HG02588 (cell line): ENCODE measurements at regions not wholly inside any gene's neighbourhood (a gene's known extent, or its start where the extent isn't known, plus 50 kb on each side); places are given as distances from the start of the nearest gene placed in this dataset.

Source experiments
- ATAC-seq: cut with Tn5 transposase; IDR thresholded peaks from one replicate; pipeline ENCODE4 v1.9.1; 2021; ENCODE audit warnings: mild to moderate bottlenecking, moderate library complexity; ENCODE audit not compliant: unreplicated experiment

DNA sequence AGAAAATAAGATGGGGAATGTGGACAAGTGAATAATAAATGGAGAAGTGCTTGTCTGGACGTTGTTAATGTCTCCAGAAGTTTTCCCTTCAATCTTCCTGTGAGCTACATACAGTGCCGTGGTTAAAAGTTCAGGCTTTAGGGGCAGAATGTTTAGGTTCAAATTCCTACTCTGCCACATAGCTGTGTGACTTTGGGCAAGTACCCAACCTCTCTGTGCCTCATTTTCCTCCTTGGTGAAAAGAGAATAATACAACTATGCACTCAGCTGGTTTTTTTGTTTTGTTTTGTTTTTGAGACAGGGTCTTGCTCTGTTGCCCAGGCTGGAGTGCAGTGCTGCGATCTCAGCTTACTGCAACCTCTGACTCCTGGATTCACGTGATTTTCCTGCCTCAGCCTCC is 143.5 kb downstream of the CHIC2 start:
- no peak for ATAC-seq

GRCh38 chr4:53920116-53920515 is 144.3 kb downstream of the CHIC2 start:
- no peak for ATAC-seq

GRCh38 chr4:53919535-53919934 is 144.9 kb downstream of the CHIC2 start:
- ATAC-seq: no peak

- no peak for ATAC-seq
These were observed 146.7 kb downstream of the CHIC2 start for GRCh38 chr4:53917729-53918128.

DNA sequence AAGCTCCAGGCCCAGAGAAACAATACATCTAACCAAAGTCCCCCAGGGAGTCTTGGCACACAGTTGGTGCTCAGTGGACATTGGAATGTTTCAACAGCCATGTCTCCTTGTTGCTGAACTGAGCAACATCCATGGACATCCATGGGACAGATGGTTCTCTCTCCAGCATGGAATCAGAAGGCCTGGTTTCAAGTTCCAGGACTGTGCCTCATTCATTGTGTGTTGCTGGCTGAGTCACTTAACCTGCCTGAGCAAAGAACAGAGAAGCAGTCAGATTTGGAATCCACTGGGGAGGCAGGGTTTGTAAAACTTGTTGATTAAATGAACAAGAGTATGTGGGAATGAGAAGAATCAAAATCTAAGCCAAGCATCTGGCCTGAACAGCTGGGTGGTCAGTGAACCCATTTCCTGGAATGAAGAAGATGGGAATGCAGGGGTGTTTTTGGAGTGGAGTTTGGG is 147.9 kb downstream of the CHIC2 start:
- no peak for ATAC-seq

DNA sequence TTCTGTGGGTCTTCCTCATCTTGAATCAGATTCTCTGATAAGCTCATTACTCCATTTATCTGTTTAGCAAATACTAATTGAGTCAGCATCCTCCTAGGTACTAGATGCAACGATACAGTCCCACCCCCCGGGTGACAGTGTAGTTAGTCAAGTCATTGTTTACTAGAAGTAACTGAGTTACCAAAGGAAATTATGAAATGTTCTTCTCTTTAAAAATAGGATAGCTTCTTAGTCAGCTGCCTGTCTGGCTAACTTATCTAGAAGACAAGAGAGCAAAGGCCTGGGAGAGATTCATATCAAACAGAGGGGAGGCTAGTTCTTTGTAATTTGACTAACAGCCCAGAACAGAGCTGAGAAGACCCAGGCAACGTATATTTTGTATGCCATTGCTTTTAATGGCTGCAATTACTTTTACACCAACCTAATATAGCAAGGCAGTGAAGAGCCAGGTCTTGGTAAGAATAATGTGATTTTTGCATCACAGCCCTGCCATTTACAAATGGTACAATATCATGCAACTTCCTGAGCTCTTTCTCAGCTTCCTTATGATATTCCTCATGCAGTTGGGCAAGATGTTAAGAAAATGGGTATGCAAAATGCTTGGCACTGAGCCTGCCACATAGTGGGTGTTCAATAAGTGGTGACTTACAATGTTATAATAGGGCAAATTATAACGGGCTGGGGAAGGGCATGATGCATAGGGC is 149.9 kb downstream of the CHIC2 start:
- ATAC-seq: no peak

GRCh38 chr4:53913771-53914170 is 150.6 kb downstream of the CHIC2 start:
- no peak for ATAC-seq

DNA sequence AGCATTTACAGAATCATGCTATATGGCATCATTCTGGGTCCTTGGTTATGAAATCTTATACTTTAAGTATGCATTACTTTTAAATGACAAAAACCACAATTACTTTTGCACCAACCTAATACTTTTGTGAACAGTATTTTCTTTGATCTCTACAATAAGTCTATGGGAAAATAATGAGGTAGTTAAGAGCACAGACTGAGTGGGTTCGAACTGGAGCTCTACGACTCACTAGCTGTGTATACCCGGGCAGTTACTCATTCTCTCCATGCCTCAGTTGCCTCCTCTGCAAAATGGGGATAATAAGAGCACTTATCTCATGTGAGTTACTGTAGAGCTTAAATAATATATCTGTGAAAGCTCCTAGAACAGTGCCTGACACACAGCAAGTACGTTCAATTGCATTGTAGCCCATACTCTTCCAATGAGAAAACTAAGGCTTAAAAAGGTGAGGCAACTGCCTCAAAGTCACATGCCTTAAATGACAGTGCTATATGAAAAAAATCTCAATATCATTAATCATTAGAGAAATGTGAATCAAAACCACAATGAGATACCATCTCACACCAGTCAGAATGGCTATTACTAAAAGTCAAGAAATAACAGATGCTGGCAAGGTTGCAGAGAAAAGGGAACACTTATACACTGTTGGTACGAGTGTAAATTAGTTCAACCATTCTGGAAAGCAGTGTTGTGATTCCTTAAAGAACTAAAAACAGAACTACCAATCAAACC is 151.5 kb downstream of the CHIC2 start:
- no peak for ATAC-seq

DNA sequence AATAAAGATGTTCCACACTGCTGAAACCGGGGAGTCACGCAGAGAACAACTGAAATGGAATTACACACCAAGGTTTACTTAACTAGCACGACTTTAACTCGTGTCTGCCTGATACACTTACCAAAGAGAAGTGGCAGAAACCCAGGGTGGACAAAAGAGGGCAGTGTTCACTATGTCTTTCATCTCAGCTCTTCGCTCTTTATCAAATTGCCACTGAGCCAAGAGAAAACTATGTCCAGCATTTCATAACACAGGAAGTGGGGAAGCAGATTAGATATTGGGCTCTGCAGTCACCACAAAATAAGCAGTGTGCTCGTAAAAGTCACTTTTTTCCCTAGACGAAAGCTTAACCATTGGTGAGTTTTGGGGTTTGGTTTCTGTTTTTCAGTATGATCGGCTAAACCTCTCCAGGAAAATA is 155.7 kb downstream of the CHIC2 start:
- ATAC-seq: no peak

DNA sequence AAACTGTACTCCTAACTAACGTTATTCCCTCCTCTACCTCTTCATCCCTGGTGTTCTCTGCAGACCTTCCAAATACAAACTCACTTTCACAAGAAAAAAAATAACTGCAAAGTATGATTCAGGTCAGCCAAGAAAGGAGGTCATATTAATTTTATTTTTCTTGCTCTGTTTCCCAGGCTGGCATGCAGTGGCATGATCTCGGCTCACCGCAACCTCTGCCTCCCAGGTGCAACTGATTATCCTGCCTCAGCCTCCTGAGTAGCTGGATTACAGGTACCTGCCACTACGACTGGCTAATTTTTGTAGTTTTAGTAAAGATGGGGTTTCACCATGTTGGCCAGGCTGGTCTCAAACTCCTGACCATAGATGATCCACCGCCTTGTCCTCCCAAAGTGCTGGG is 156.6 kb downstream of the CHIC2 start:
- no peak for ATAC-seq

- ATAC-seq: no peak
These were observed 157.7 kb downstream of the CHIC2 start for GRCh38 chr4:53906606-53907190.

DNA sequence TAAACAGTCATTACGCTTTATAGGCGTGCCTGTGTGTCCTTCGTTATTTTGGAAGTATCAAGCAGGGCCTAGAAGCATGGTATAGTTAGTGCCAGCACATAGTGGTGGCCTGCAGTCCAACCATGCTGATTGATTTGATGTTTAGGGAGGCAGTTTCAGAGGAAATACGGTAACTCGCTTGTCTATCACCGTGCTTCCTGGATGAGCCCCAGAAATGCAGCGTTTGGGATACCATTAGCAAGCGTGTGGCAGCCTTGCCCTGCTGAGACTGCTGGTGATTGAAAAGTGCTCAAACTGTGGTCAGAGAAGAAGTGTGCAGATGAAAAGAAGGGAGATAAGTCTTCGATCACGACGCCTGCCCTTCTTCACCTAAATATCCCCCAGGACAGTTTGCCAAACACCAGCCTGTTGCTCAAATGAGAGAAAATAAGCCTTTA is 158.4 kb downstream of the CHIC2 start:
- no peak for ATAC-seq

GRCh38 chr4:53905276-53905940 is 159.0 kb downstream of the CHIC2 start:
- no peak for ATAC-seq

- no peak for ATAC-seq
These were observed 161.6 kb downstream of the CHIC2 start for GRCh38 chr4:53902786-53903185.

- ATAC-seq: no peak
These were observed 164.1 kb downstream of the CHIC2 start for GRCh38 chr4:53900271-53900649.

DNA sequence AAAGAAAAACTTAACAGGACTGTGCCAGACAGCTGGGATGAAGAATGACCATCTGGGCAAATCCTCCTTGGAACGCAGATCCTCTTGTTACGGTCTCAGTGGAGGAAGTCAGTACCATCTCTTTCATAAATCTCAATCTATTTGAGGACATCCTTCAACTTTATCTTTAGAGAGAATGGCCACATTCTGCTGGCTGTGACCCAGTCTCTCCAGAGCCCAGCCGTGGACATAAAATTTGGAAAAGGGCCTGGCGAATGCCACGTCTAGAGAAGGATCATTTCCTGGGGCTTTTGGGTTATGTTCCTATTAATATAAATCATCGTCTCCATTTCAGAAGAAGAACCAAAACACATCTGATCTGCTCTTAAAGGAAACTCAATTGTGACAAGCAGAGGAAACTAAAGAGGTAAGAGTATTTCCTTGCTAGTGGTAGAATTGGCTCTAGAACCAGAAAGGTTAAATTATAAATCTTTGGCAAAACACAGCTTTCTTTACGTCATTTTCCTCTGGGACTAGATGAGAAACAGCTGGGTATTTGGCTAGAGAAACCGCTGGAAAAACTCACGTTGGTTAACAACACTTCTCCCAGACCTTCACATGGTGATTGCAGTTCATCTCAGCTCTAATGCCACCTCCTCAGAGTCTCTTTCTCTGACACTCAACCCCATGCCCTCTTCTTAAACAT is 164.7 kb downstream of the CHIC2 start:
- ATAC-seq: no peak

DNA sequence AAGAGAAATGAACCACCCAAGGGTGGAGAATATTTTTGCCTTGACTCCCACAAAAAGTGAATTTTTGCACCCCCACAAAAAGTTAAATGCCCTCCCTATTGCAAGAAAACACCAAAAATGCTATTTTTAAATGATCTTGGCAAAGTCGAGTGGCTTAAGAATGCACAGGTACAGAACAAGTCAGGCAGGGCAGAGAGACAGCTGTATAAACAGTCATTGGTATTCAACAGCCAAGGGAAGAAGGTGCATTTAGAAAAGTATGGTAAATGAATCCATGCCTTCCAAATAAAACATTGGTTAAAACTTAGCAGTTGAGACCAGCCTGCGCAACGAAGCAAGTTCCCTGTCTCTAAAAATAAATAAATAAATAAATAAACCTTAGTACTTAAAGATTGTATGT is 169.3 kb downstream of the CHIC2 start:
- no peak for ATAC-seq

GRCh38 chr4:53890461-53890860 is 173.9 kb downstream of the CHIC2 start:
- no peak for ATAC-seq

DNA sequence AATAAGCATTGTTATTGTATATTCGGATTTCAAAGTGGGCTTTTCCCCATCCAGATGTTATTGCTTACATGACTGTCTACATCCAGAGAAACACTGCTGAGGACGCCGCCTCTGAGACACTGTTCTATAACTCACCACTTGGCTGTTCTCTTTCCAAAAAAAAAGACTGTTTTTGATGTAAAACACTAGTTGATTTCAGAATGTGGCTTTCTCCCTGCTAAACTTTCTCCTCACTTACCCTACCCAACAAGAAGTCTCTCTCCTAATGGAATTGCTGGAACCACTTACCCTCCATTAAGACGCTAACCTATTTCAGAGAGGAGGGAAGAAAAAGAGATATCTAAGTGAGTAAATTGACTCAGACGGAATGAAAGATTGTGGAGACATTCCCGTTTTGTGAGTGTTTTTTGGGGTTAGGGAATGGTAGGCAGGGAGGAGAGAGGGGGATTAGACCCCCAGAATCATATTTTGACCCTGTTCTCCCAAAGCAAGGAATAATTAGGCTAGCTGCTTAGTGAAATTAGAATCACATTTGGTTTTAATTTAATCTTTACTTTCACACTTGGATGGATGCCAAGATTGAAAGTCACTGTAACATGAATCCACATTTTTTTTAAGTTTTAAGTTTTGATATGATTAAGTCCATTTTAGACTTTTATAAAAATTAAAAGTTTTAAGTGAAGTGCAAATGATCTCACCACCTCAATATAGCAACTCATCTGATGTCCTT is 174.9 kb downstream of the CHIC2 start:
- ATAC-seq: no peak

GRCh38 chr4:53886090-53886489 is 178.3 kb downstream of the CHIC2 start:
- no peak for ATAC-seq
